CD14-positive monocyte (primary cell): ENCODE measurements at regions not wholly inside any gene's neighbourhood (a gene's known extent, or its start where the extent isn't known, plus 50 kb on each side); places are given as distances from the start of the nearest gene placed in this dataset.

Experiments
- DNase-seq, 3 donors: peaks; one replicate each; pipeline ENCODE4 v3.0.0-alpha.2; 2011 to 2022
- H2AFZ ChIP-seq: 2 replicates; pipeline ENCODE4 v1.6.0; 2012; ENCODE audit warnings: mild to moderate bottlenecking, low read depth, low read length, inconsistent platforms; ENCODE audit not compliant: insufficient read depth, poor library complexity, severe bottlenecking
- H3K27ac ChIP-seq, 2 donors: 1 replicate in 1 of 2; 2 replicates in 1 of 2; pipeline ENCODE4 v1.5.1; 2012 to 2013; ENCODE audit warnings: low read length in 2 of 2, control low read depth in 1 of 2, inconsistent platforms in 1 of 2, low read depth in 1 of 2, mild to moderate bottlenecking in 1 of 2
- H3K27me3 ChIP-seq, 2 donors: one replicate each; pipeline versions ENCODE4 v1.6.0 to v1.6.1; 2011 to 2013; ENCODE audit warnings: low read length in 2 of 2; ENCODE audit not compliant: control insufficient read depth in 2 of 2, insufficient read depth in 2 of 2
- H3K36me3 ChIP-seq, 2 donors: replicated peaks in 1 of 2; 1 replicate in 1 of 2; 2 replicates in 1 of 2; pipeline versions ENCODE4 v1.5.1 to v1.6.1; 2012 to 2013; ENCODE audit warnings: low read length in 2 of 2, control low read depth in 1 of 2, inconsistent platforms in 1 of 2, mild to moderate bottlenecking in 1 of 2; ENCODE audit not compliant: insufficient read depth in 2 of 2, control insufficient read depth in 1 of 2
- H3K4me1 ChIP-seq, 2 donors: 1 replicate in 1 of 2; 2 replicates in 1 of 2; pipeline versions ENCODE4 v1.5.1 to v1.6.1; 2012 to 2013; ENCODE audit warnings: low read length in 2 of 2, control low read depth in 1 of 2, inconsistent platforms in 1 of 2, mild to moderate bottlenecking in 1 of 2, moderate library complexity in 1 of 2; ENCODE audit not compliant: insufficient read depth in 2 of 2, control insufficient read depth in 1 of 2
- H3K4me2 ChIP-seq: replicated peaks from 2 replicates; pipeline ENCODE3; 2012; ENCODE audit warnings: low read length, moderate library complexity, mild to moderate bottlenecking; ENCODE audit not compliant: poor library complexity, severe bottlenecking; ENCODE audit errors: extremely low read depth
- H3K4me3 ChIP-seq, 3 experiments: fragments of 200-600 bp in 1 of 3; sonication (generic) in 1 of 3; replicated peaks in 1 of 3; 1 replicate in 2 of 3; 2 replicates in 1 of 3; pipeline ENCODE4 v1.5.1; 2011 to 2013; ENCODE audit warnings: low read length in 3 of 3, mild to moderate bottlenecking in 3 of 3, control low read depth in 2 of 3, low read depth in 2 of 3, inconsistent platforms in 1 of 3, moderate library complexity in 1 of 3
- H3K79me2 ChIP-seq: 2 replicates; pipeline ENCODE4 v1.6.0; 2012; ENCODE audit warnings: mild to moderate bottlenecking, control low read depth, inconsistent platforms, low read length, moderate library complexity; ENCODE audit not compliant: insufficient read depth
- H3K9ac ChIP-seq: 2 replicates; pipeline ENCODE4 v1.6.0; 2017; ENCODE audit warnings: low read length, mild to moderate bottlenecking; ENCODE audit not compliant: insufficient read depth, poor library complexity, severe bottlenecking
- H3K9me3 ChIP-seq, 2 donors: replicated peaks in 1 of 2; 1 replicate in 1 of 2; 2 replicates in 1 of 2; pipeline versions ENCODE4 v1.5.1 to v1.6.1; 2012 to 2013; ENCODE audit warnings: low read length in 2 of 2, control low read depth in 1 of 2; ENCODE audit not compliant: control insufficient read depth in 1 of 2, insufficient read depth in 1 of 2
- H4K20me1 ChIP-seq: 2 replicates; pipeline ENCODE4 v1.6.0; 2012; ENCODE audit warnings: mild to moderate bottlenecking, low read length, control low read depth, moderate library complexity; ENCODE audit not compliant: insufficient read depth
- H3K27ac Mint-ChIP-seq, 7 donors: one replicate each; pipeline ENCODE4 v1.8.0; 2020; ENCODE audit warnings: mild to moderate bottlenecking in 7 of 7, mixed read lengths in 7 of 7, moderate library complexity in 6 of 7, inconsistent platforms in 2 of 7
- H3K27me3 Mint-ChIP-seq, 3 donors: one replicate each; pipeline ENCODE4 v1.8.0; 2021 to 2022; ENCODE audit warnings: low read depth in 3 of 3, mild to moderate bottlenecking in 3 of 3, mixed read lengths in 3 of 3, moderate library complexity in 3 of 3, inconsistent platforms in 1 of 3
- H3K36me3 Mint-ChIP-seq, 2 donors: one replicate each; pipeline ENCODE4 v1.8.0; 2020; ENCODE audit warnings: mixed read lengths in 2 of 2, inconsistent platforms in 1 of 2, mild to moderate bottlenecking in 1 of 2
- H3K4me1 Mint-ChIP-seq: one replicate; pipeline ENCODE4 v1.8.0; 2020; ENCODE audit warnings: mild to moderate bottlenecking, mixed read lengths
- H3K4me3 Mint-ChIP-seq, 2 donors: one replicate each; pipeline ENCODE4 v1.8.0; 2020; ENCODE audit warnings: mild to moderate bottlenecking in 2 of 2, mixed read lengths in 2 of 2, moderate library complexity in 1 of 2
- H3K9me3 Mint-ChIP-seq, 7 donors: one replicate each; pipeline ENCODE4 v1.8.0; 2020 to 2022; ENCODE audit warnings: mixed read lengths in 7 of 7, mild to moderate bottlenecking in 6 of 7, moderate library complexity in 6 of 7, inconsistent platforms in 2 of 7
- CTCF ChIP-seq: fragments of 200-600 bp; IDR thresholded peaks from one replicate; pipeline ENCODE4 v1.8.0; 2022; ENCODE audit warnings: antibody characterized with exemption, mild to moderate bottlenecking
- WGBS: methylation state at CpG from one replicate; pipeline ENCODE4 v1.1.5; 2013; ENCODE audit warnings: missing lambda C conversion rate; ENCODE audit not compliant: insufficient coverage; 5-methylcytosine and 5-hydroxymethylcytosine counted together
- intact Hi-C, 2 donors: fragments of 100-400 bp; cut with micrococcal nuclease; formaldehyde crosslinking; loops; one replicate each; pipeline versions ENCODE4 v1.15.0 to v1.15.1; 2023

- Histone ChIP-seq H3K36me3 (no peaks in the 10 kb centered on the region), H3K4me1 (no peaks in the 10 kb centered on the region), H3K4me3 (no peak overlapping the region), H3K9ac (no peak overlapping the region), H3K4me2 (no peak overlapping the region), H4K20me1 (no peaks in the 10 kb centered on the region), H2AFZ (no peak overlapping the region), H3K27me3 (no peaks in the 10 kb centered on the region), H3K27ac (no peak overlapping the region), H3K9me3 (peaks cover 0 to 6% of the 10 kb centered on the region in 2 donors), H3K79me2 (no peaks in the 10 kb centered on the region)
- no peak for DNase-seq
- intact Hi-C loops: no loop called here
- Mint-ChIP-seq H3K36me3 (no peaks in the 10 kb centered on the region), H3K4me1 (peaks cover 2% of the 10 kb centered on the region), H3K9me3 (peaks cover 2 to 15% (median 6%) of the 10 kb centered on the region in 7 donors), H3K27me3 (peaks cover 1 to 7% (median 7%) of the 10 kb centered on the region in 3 donors), H3K27ac (no peak overlapping the region), H3K4me3 (no peak overlapping the region)
- TF ChIP-seq CTCF: no peak
- 71% methylated on average over 1 of the region's 3 CpGs for WGBS
Measured at GRCh38 chr16:51049678-51050376, 101.2 kb downstream of the SALL1 start.

- H2AFZ ChIP-seq: no peak overlapping the region
- no peaks in the 10 kb centered on the region for H3K27me3 ChIP-seq
- 95% methylated on average over 4 of the region's 6 CpGs for WGBS
- TF ChIP-seq CTCF: no peak
- no peak overlapping the region for H3K4me3 ChIP-seq
- Mint-ChIP-seq H3K9me3 (peaks cover 0 to 13% (median 5%) of the 10 kb centered on the region in 7 donors), H3K27ac (no peak overlapping the region), H3K27me3 (peaks cover 1 to 7% (median 7%) of the 10 kb centered on the region in 3 donors), H3K4me3 (no peak overlapping the region), H3K36me3 (no peaks in the 10 kb centered on the region), H3K4me1 (peaks cover 3% of the 10 kb centered on the region)
- H3K79me2 ChIP-seq: no peaks in the 10 kb centered on the region
- peaks cover 0 to 3% of the 10 kb centered on the region in 2 donors for H3K9me3 ChIP-seq
- no peak overlapping the region for H3K9ac ChIP-seq
- H3K4me1 ChIP-seq: no peaks in the 10 kb centered on the region
- intact Hi-C loops: no loop called here
- H4K20me1 ChIP-seq: no peaks in the 10 kb centered on the region
- H3K27ac ChIP-seq: no peak overlapping the region
- H3K4me2 ChIP-seq: no peak overlapping the region
- no peak for DNase-seq
- H3K36me3 ChIP-seq: no peaks in the 10 kb centered on the region
Measured at GRCh38 chr16:51049276-51049675, 101.8 kb downstream of the SALL1 start.
